HepG2 (cell line): ENCODE measurements at regions not wholly inside any gene's neighbourhood (a gene's known extent, or its start where the extent isn't known, plus 50 kb on each side); places are given as distances from the start of the nearest gene placed in this dataset.
"Not testable (repeated sequence)": the region's sequence is repeated elsewhere in the genome, so short reads cannot be mapped to it uniquely, and the experiment has no call there.

ENCODE experiments used
- ATAC-seq: fragments of 200-7000 bp; cut with Tn5 transposase; 3 replicates; pipeline ENCODE4 v1.9.1; 2020; ENCODE audit warnings: mild to moderate bottlenecking, moderate library complexity
- BruUV-seq: library from RNA; stranded (reverse); fragments of 400-500 nt; replicated peaks from 2 replicates; lab custom pipeline; 2021; lab: Mats Ljungman, UMichigan
- CTCF ChIA-PET: fragments of 300-600 bp; formaldehyde crosslinking; extraction: SDS; loops from one replicate; lab custom pipeline; 2021; ENCODE audit warnings: low total read pairs, inconsistent platforms, low intra/inter-chr PET ratio; lab: Yijun Ruan, JAX
- POLR2A ChIA-PET: fragments of 350-600 bp; sonication (Branson Sonifier 250); formaldehyde crosslinking; loops from one replicate; lab custom pipeline; 2020; ENCODE audit warnings: antibody characterized with exemption, inconsistent platforms; lab: Yijun Ruan, JAX
- DNase-seq: peaks from one replicate; pipeline ENCODE4 v3.0.0-alpha.2; 2015; ENCODE audit warnings: low spot score
- FAIRE-seq: peaks from 3 replicates; lab custom pipeline; 2011; peaks lifted over from hg19 to GRCh38; lab: Jason Lieb, UNC
- H2AFZ ChIP-seq: one replicate; pipeline ENCODE4 v1.6.1; 2011; ENCODE audit warnings: low read length, inconsistent platforms
- H3K27ac ChIP-seq: fragments of 300-600 bp; 3 replicates; pipeline ENCODE4 v1.8.0; 2011; ENCODE audit warnings: mixed run types, mild to moderate bottlenecking, mixed read lengths, low read length, inconsistent platforms; ENCODE audit not compliant: insufficient read depth; ENCODE audit errors: extremely low read length
- H3K27me3 ChIP-seq, 2 experiments: fragments of 200-600 bp in 1 of 2; 2 replicates in 1 of 2; 3 replicates in 1 of 2; pipeline versions ENCODE4 v1.6.0 to v1.8.0; 2011; ENCODE audit warnings: low read length in 2 of 2, mild to moderate bottlenecking in 2 of 2, moderate library complexity in 2 of 2, inconsistent platforms in 1 of 2; ENCODE audit not compliant: insufficient read depth in 2 of 2, control insufficient read depth in 1 of 2
- H3K36me3 ChIP-seq, 2 experiments: fragments of 200-600 bp in 1 of 2; replicated peaks in 1 of 2; 2 replicates in 1 of 2; 3 replicates in 1 of 2; pipeline versions ENCODE4 v1.5.1 to v1.8.0; 2011; ENCODE audit warnings: low read length in 2 of 2, inconsistent platforms in 1 of 2; ENCODE audit not compliant: insufficient read depth in 2 of 2, control insufficient read depth in 1 of 2
- H3K4me1 ChIP-seq: 2 replicates; pipeline ENCODE4 v1.5.1; 2012; ENCODE audit warnings: low read length, inconsistent platforms; ENCODE audit not compliant: insufficient read depth
- H3K4me2 ChIP-seq: 2 replicates; pipeline ENCODE4 v1.6.0; 2011; ENCODE audit warnings: low read depth, low read length, inconsistent platforms
- H3K4me3 ChIP-seq, 3 experiments: fragments of 200-600 bp in 1 of 3; sonication (generic), shearing (Covaris generic) in 1 of 3; replicated peaks in 1 of 3; 2 replicates each; pipeline ENCODE4 v1.5.1; 2011 to 2016; ENCODE audit warnings: low read length in 3 of 3, inconsistent platforms in 2 of 3, low read depth in 2 of 3, mild to moderate bottlenecking in 2 of 3, control low read depth in 1 of 3, mixed read lengths in 1 of 3; ENCODE audit not compliant: insufficient read depth in 1 of 3
- H3K79me2 ChIP-seq: one replicate; pipeline ENCODE4 v1.6.1; 2011; ENCODE audit warnings: low read length, inconsistent platforms; ENCODE audit not compliant: insufficient read depth
- H3K9ac ChIP-seq: 2 replicates; pipeline ENCODE4 v1.6.0; 2011; ENCODE audit warnings: mild to moderate bottlenecking, low read depth, low read length, inconsistent platforms; ENCODE audit not compliant: insufficient read depth
- H3K9me3 ChIP-seq: 2 replicates; pipeline ENCODE4 v1.5.1; 2012; ENCODE audit warnings: mild to moderate bottlenecking, low read length
- H4K20me1 ChIP-seq: 2 replicates; pipeline ENCODE4 v1.6.0; 2011; ENCODE audit warnings: inconsistent platforms, mild to moderate bottlenecking, low read length, moderate library complexity; ENCODE audit not compliant: insufficient read depth
- FOXA1 ChIP-seq, 2 experiments: fragments of 450-650 bp in 1 of 2; sonication (generic) in 1 of 2; formaldehyde crosslinking in 1 of 2; IDR thresholded peaks; 2 replicates each; pipeline versions ENCODE4 v1.4.0 to v1.6.1; 2016 to 2020; ENCODE audit warnings: missing genetic modification reagents in 1 of 2
- FOXA3 ChIP-seq: IDR thresholded peaks from 2 replicates; pipeline ENCODE4 v1.6.1; 2016; ENCODE audit warnings: missing genetic modification reagents, missing compliant biosample characterization
- HOXA3 ChIP-seq: sonication (generic); formaldehyde crosslinking; IDR thresholded peaks from 2 replicates; pipeline ENCODE4 v1.5.0; 2020; ENCODE audit warnings: missing genetic modification reagents
- ZNF550 ChIP-seq: sonication (generic); formaldehyde crosslinking; IDR thresholded peaks from 2 replicates; pipeline ENCODE4 v1.4.0; 2020; ENCODE audit warnings: mild to moderate bottlenecking, missing genetic modification reagents, borderline replicate concordance
- ZNF652 ChIP-seq: IDR thresholded peaks from 2 replicates; pipeline ENCODE4 v1.6.1; 2016; ENCODE audit warnings: low read depth, borderline replicate concordance
- WGBS: methylation state at CpG from one replicate; pipeline ENCODE4 v1.1.6; 2017; ENCODE audit warnings: low lambda C conversion rate; 5-methylcytosine and 5-hydroxymethylcytosine counted together
- in situ Hi-C: cut with HindIII; loops from 2 replicates; pipeline ENCODE4 v1.10.0; 2017; ENCODE audit warnings: low pct_unique_long_range_greater_than_20kb; ENCODE audit not compliant: extremely low pct_ligation_motif_present
- intact Hi-C: fragments of 100-400 bp; cut with micrococcal nuclease; formaldehyde crosslinking; loops from one replicate; pipeline ENCODE4 v1.10.0; 2022; ENCODE audit not compliant: unreplicated experiment

GRCh38 chr6:141824350-141824749 is 308.4 kb upstream of the GJE1 start:
- H3K27me3 ChIP-seq = no peaks in the 10 kb centered on the region
- ChIA-PET CTCF (no interaction called here), POLR2A (no interaction called here)
- no peak overlapping the region for H3K27ac ChIP-seq
- intact Hi-C loops = no loop called here
- H2AFZ ChIP-seq = no peak overlapping the region
- no peak for FAIRE-seq
- in situ Hi-C loops = no loop called here
- no peaks in the 10 kb centered on the region for H4K20me1 ChIP-seq
- no peaks in the 10 kb centered on the region for H3K9me3 ChIP-seq
- H3K4me1 ChIP-seq = no peaks in the 10 kb centered on the region
- no peaks in the 10 kb centered on the region for H3K36me3 ChIP-seq
- H3K9ac ChIP-seq = no peak overlapping the region
- TF ChIP-seq ZNF652 (CRISPR knock-in tag) = peak; percentile 54; the same call in 1 of the 2 replicates
- no peak for TF ChIP-seq ZNF550 (CRISPR knock-in tag)
- no peak for ATAC-seq
- no peaks in the 10 kb centered on the region for H3K79me2 ChIP-seq
- 7% methylated on average over 1 of the region's 1 CpG for WGBS
- no peak overlapping the region for H3K4me2 ChIP-seq
- no peak for DNase-seq
- no peak overlapping the region for H3K4me3 ChIP-seq
- BruUV-seq = no TSS peak

GRCh38 chr6:141815039-141815438 is 317.7 kb upstream of the GJE1 start:
- H3K79me2 ChIP-seq; H4K20me1 ChIP-seq; H3K9ac ChIP-seq; H3K4me2 ChIP-seq; H3K9me3 ChIP-seq; CTCF ChIA-PET; FAIRE-seq; H3K4me1 ChIP-seq; in situ Hi-C loops; POLR2A ChIA-PET; H3K27me3 ChIP-seq; H3K27ac ChIP-seq; H2AFZ ChIP-seq; DNase-seq; intact Hi-C loops; BruUV-seq; ATAC-seq; H3K36me3 ChIP-seq; TF ChIP-seq FOXA1 (IDR thresholded peaks at IDR 0.05): not testable (repeated sequence)
- 0 out of 2 replicates have a peak, but pooled peaks have one; percentile 13 for TF ChIP-seq HOXA3 (CRISPR knock-in tag)
- peak; percentile 48; the same call in 1 of the 2 replicates for TF ChIP-seq FOXA3
- TF ChIP-seq FOXA1 (CRISPR knock-in tag; IDR thresholded peaks at IDR 0.05) = peak; percentile 80
- H3K4me3 ChIP-seq = peak overlapping the region in 1 of 3 experiments; percentile 36; a peak in 2 of 6 replicates
- 48% methylated on average over 16 of the region's 16 CpGs for WGBS
